Left colon (tissue), 2 donors: ENCODE measurements at regions not wholly inside any gene's neighbourhood (a gene's known extent, or its start where the extent isn't known, plus 50 kb on each side); places are given as distances from the start of the nearest gene placed in this dataset.
A peak's percentile ranks its signal among the peaks of the same experiment; 100 is the strongest.

Source experiments
- ATAC-seq: fragments of 200-7000 bp; cut with Tn5 transposase; one replicate; pipeline ENCODE4 v1.9.1; 2020; ENCODE audit warnings: mild to moderate bottlenecking, moderate library complexity
- DNase-seq, 2 donors: peaks; one replicate each; pipeline ENCODE4 v3.0.0-alpha.2; 2020
- intact Hi-C, 2 donors: fragments of 100-400 bp; cut with DNase I in 1 of 2; cut with micrococcal nuclease in 1 of 2; formaldehyde crosslinking; loops; one replicate each; pipeline versions ENCODE4 v1.11.2 to v1.14.0; 2022; cut with DNase I, micrococcal nuclease
- donor health status: DM: no; HTN: no; CAD: no.
- donor health status: DM: yes; HTN: yes; CAD: no.

DNA sequence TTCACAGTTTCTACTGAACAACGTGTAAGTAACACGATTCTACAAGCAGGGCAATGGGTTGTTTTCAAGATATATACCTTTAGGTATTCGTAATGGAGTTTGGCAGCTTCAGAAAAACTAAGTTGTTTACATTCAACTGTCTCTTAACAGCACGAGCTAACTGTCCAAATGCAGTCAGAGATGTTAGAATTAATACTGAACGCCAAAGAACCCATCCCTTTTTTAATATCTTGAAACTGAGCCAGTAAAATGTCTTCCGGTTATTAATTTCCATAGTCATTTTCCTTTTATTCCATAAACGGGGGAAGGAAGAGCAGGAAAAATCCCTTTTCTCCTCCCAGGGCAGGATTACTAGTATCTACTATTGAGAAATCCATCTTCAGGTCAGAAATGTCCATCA lies 129.0 kb upstream of the THBS1 start:
- intact Hi-C loops = no loop called here
- no peak for DNase-seq
- no peak for ATAC-seq

DNA sequence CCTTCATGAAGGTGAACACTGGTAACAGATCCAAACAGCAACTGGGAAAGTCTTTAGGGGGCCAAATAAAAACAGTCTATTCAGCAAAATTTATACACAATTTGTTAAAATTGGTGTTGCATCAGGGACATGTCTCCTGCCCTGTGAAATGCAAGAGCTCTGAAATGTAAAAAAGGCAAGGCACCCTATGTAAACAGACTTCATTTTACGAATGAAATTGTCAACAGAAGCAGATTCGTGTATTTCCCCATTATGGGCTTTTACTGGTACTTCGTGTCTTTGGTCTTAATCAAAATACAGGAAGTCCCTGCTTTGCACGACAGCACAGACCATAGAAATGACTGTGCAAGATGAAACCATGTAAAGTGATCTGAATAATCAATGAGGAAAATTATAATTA lies 127.3 kb upstream of the THBS1 start:
- no peak for ATAC-seq
- no peak for DNase-seq
- intact Hi-C loops = no loop called here

DNA sequence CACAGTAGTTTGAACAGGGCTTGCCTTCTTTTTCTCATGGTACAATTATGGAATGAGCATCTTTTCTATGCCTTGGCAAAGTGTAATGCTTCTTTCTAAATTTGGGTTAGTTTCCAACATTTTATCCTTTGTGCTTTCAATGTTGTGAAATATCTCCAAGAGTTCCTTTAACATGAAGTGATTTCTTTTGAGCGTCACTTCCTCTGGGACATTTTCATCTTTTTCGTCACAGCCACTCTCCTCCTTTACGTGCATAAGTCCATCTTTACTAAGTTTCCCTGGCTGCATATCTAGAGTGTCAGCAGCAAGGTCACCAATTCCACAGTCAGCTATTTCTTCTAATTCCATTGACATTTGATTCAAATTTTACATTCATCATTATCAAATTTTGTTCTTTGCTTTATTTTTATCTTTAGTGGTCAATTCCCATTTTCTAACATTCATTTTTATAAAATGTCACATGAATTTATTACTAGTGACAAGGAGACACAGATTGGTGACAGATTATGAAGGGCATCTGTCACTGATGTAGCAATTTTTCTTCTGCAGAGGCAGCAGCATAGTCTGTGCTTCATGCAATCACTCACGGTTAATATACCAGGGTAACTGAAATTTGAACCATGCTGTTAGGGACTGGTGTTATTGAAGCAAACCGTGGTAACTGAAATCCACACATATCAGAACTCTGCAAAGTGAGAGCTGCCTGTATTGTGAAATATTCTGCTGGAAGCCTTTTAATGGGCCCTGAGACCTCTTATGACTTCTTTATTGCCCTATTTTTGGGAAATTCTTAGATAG lies 126.5 kb upstream of the THBS1 start:
- DNase-seq (no peak), ATAC-seq (peak; percentile 7)
- intact Hi-C loops = no loop called here

DNA sequence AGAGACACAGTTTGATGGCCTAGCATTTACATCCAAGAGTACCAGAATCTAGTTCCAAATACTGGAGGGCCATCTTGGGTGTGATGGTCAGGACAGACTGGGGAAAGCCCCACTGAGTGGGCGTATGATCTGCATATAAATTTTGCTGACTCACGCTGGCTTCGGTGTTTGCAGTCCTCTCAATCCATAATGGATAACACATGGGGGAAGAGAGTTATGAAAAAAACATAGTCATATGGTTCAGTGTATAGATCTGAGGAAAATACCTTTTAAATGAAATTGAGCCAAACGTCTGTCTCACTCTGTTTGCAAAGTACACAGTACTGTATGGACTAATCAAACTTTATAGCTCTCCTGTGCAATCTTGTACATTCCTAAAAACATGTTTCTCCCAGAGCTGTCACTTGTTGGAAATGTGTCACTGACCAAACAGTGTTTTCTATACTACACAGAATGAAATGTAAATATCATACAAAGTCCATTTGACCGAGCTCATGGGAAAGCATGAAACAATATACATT lies 125.3 kb upstream of the THBS1 start:
- ATAC-seq (peak; percentile 88), DNase-seq (no peak)
- intact Hi-C loops = no loop called here

DNA sequence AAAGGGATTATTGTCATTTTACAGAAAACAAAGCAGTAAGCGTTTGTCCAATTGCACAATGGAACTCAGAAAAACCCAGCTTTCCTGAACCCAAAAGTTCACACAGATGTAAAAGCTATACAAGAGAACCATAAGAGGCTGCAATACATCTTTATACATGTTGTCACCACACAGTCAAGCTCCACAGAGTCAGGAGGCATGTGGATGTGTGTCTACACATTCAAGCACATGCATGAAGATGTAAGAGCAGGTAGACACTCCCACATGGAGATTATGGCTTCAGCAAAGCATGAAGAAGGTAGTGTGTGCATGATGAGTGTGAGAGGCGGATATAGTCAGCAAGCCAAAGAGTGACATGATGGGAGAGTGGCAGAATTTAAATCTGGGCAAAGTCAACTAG lies 124.7 kb upstream of the THBS1 start:
- DNase-seq = no peak
- intact Hi-C loops = no loop called here
- ATAC-seq = no peak

DNA sequence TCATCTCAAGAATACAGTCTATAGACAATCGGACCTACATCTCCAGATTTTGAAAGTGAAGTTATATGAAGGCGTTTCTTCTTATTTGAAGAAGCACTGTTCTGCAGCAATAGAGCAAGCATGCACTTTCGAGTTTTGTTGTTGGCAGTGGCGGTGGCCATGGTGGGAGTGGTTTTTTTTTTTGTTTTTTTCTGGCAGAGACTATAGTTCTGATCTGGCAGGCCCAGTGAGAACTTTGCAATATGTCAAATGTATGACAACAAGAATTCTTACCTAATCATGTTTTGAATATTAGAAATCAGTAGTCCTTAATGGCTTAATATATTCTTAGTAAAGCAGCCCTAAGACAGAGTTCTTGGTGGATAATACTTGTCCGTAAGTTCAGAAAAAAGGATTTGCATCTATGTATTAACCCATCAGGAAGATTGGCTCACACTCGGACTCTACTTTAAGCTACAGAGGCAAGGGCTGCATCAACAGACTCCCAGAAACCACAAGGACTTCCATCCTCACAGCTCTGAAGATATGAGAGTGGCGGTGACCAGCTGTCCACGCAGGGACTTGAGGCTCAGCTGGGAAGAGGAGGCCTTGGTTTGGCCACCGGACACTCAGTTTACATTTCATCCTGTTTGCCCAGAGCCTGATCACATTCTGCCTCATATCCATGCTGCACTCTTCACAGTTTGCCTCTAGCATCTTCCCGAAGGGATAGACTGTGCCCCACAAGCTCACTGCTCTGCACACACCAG lies 124.1 kb upstream of the THBS1 start:
- intact Hi-C loops = no loop called here
- ATAC-seq = no peak

DNA sequence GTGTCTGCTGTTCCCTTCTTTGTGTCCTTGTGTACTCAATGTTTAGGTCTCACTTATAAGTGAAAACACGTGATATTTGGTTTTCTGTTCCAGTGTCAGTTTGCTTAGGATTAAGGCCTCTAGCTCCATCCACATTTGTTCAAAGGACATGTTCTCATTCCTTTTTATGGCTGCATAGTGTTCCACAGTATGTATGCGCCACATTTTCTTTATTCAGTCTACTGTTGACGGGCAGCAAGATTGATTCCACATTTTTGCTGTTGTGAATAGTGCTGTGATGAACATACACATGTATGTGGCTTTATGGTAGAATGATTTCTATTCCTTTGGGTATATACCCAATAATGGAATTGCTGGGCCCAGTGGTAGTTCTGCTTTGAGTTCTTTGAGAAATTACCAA lies 122.7 kb upstream of the THBS1 start:
- intact Hi-C loops = no loop called here
- DNase-seq (no peak), ATAC-seq (no peak)

More for the DNA sequence above, 124.1 kb upstream of the THBS1 start:
- no peak for DNase-seq

DNA sequence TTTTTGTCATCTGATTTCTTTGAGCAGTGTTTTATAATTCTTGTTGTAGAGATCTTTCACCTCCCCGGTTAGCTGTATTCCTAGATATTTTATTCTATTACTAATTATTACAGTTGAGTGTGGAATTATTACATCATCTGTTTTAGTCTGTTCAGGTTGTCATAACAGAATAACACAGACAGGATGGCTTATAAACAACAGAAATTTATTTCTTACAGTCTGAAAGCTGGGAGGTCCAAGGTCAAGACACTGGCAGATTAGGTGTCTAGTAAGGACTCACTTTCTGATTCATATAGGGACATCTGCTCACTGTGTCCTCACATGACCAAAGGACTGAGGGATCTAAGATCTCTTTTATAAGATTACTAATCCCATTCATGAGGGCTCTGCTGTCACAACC lies 121.3 kb upstream of the THBS1 start:
- intact Hi-C loops = no loop called here
- ATAC-seq = no peak
- no peak for DNase-seq

DNA sequence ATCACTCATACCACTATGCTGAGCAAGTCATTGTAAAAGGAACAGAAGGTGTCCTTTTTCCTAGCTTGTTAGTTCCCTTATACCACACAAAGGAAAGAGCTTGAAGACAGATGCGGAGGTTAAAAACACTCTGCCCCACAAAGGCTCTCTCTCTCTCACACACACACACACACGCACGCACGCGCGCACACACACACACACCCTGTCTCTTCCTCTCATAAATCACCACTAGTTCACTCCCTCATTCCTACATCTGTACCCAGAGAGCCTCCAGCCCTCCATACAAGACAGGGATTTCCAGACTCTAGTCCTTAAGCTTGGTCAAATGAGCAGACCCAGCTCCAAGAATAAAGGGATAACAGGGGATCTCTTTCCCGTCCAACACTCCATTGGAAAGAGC lies 120.1 kb upstream of the THBS1 start:
- DNase-seq (no peak), ATAC-seq (no peak)
- intact Hi-C loops = no loop called here

DNA sequence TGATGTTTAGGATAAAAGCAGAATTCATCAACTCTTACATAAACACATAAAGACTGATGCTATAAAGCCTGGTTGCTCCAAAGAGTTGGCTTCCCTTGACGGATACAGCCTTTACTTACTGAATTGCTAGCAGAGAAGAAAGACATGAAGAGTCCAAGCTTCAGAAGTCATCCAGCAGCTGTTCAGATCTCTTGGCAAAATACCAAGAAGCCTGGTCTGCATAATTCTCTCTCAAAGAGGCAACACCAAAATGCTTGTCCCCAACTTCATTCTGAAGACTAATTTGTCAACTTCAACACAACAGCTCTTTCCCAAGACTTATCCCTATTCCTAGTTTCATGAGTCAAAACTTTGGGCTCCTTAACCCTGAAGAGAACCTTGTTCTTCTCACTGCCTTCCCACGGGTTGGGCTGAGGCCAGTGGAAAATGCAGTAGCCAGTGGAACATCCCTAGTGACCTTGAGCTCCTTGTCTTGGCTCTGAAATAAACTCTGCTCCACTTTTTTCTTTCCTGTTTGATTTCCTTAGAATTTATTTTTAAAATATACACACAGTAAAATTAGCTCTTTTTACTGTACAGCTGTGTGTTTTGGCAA lies 119.2 kb upstream of the THBS1 start:
- no peak for ATAC-seq
- intact Hi-C loops = no loop called here
- no peak for DNase-seq

DNA sequence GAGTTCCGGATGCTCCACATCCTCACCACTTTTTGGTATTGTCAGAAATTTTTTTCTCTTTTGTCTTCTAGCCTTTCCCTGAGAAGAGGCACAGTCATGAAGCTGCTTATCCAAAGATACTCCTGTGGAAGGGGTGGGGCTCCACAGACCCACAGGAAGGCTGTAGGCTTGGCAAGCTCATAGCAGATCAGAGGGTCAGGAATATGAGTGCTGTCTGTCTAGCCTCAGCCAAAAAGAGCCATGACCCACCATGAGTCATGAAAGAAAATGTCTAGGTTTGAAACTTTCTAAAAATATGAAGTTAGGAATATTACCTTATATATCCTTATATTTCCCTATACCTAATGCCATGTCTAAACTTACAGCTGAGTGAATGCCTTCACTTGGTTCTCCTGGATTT lies 118.2 kb upstream of the THBS1 start:
- intact Hi-C loops = no loop called here
- ATAC-seq (no peak), DNase-seq (no peak)

DNA sequence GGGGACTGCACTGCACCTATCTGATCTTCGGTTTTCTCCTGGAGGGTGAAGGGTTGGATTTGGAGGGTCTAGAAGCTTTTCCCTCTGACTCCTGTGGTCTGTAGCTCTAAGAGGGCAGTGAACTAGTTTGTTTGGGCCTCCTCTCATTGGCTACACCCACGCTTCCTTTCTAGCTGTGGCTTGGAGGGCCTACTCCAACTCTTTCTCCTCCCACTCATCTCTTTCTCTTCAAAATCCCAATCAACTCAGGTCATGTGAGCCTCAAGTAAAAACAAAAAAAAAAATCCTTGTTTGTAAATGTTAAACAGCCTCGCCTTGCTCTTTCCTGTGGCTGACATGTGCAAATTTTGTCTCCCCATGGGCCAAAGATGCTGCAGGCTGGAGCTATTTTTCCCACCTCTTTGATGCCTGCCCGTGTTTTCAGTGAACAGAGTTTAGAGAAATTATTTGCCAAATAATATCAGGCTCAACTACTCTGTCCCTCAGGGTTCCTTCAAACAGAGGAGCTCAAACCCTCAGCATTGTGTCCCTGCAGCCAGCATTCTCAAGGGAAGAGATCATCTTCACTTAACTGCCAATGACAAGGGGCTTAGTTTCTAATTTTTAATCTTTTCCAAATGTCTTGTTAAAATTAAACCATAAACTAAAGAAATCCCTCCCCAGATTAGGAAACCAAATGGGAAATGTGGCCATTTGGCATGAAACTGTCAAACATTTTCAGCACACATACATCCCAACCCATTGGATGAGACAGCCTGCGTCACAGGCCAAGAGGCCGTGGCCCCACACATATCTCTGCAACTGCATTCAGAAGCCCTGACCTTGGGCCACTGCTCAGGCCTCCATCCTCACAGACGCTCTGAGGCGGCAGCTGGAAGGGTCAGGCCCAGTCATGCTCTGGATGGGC lies 114.8 kb upstream of the THBS1 start:
- DNase-seq (peak; percentile 25 to 36), ATAC-seq (no peak)
- intact Hi-C loops = no loop called here

DNA sequence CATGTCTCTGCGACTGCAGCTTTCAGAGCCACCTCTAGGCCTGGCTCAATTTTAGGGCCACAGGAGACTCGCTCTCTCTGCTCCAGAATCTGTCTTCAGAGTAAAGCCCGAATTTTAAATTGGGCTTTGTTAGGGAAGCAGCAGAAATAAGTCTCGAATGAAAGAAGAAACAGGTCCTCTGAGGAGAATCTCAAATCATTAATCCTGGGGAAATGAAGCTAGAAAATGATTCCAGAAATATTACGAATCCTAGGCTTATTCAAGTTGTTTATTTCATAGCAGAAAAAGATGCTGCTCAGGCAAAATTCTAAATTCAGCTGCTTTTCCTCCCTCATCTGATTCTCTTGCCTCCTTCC lies 114.2 kb upstream of the THBS1 start:
- DNase-seq (no peak), ATAC-seq (no peak)
- intact Hi-C loops = no loop called here

DNA sequence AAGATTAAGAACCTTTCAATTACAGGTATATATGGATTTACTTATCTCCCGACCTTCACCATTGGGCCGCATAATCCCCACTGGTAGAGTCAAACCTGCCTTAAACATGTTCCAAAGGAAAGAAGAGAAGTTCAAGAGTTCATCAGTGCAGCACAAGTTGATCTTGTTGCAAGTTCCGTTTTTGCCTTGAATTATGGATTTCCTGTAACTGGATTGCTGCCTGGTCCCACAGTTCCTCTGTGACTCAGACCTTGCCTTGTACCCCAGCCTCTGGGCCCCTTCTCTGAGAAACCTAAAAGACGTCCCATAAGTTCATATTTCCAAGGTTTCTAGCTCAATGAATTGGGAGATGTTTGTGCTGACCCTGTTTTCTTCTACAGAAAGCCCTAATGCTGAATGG lies 112.5 kb upstream of the THBS1 start:
- no peak for DNase-seq
- no peak for ATAC-seq
- intact Hi-C loops = no loop called here

DNA sequence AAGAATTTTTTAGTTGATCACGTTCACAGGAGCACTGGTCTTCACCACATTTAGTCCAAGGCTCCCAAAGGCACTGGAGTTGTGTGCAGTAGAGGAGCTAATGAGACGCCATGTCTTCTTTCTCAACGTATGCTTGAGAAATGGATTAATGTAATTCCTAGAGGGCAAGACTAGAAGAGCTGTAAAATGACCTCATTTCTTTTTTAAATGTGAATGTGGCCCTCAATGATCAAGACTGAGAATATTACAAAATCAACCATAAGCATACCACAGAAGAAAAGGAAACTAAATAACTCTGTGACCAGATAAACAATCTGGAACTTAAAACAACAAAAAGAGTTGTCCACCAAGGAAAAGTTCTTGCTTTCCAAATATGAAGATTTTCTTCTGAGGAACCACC lies 112.1 kb upstream of the THBS1 start:
- ATAC-seq (no peak), DNase-seq (no peak)
- intact Hi-C loops = no loop called here

DNA sequence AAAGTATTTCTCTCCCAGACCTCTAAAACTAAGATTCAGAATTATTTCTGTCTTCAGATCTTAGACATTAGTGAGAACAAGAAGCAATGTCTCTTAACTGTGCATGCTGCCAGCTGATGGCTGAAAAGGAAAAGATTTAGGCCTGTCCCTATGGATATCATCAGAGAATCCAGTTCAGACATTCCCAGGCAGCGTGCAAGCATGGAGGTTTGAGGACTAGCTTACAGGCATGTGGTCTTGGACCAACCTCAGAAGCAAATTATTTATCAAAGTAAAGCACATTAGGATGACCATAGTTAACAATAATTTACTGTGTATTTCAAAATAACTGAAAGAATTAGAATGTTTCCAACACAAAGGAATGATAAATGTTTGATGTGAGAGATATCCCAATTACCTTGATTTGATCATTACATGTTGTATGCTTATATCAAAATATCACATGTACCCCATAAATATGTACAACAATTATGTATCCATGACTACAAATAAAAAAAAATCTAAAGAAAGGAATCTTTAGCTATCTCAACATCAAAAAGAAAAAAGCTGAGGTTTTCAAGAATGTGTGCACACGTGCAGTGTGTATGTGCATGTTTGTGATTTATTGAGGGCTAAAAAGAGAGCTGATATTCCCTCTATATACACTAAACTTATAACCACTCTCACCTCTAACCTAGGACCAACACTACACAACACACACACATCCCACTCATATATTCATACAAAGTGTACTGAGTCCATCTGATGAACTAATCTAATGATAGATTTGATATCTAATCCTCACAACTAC lies 108.9 kb upstream of the THBS1 start:
- DNase-seq (no peak), ATAC-seq (no peak)
- intact Hi-C loops = no loop called here

DNA sequence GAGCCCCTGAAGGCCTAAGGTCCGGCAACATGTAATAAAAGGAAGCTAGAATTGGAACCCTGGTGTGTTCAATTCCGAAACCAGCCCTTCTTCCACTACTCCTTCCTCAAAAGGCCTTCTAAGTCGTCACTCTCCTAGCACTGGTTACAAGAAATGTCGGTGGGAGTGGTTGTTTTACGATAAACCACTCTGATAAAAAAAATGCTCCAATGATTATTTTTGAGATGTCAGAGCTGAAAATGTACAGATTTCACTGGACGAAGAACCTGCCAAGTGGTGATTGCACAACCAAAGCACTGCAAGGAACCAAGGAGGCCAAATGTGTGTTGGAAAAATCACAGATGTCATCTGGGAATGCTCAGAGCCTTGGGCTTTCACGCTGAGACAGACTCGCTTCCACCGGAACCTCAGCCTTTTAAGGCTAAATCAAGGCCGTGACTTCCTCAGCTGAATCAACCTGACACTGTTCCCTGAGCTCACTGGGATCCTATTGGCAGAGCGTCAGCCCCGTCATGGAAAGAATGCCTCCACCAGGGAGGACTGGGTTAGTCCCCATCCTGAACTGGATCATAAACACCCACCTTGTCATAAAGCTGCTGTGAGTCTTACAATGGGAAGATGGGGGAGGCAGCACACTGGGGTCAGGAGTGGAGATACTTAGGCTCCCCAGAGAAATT lies 108.1 kb upstream of the THBS1 start:
- ATAC-seq (peak; percentile 44), DNase-seq (peak; percentile 54 to 84)
- intact Hi-C loops = no loop called here
